ENCODE measurements at regions not wholly inside any gene's neighbourhood (a gene's known extent, or its start where the extent isn't known, plus 50 kb on each side); places are given as distances from the start of the nearest gene placed in this dataset.

DNA sequence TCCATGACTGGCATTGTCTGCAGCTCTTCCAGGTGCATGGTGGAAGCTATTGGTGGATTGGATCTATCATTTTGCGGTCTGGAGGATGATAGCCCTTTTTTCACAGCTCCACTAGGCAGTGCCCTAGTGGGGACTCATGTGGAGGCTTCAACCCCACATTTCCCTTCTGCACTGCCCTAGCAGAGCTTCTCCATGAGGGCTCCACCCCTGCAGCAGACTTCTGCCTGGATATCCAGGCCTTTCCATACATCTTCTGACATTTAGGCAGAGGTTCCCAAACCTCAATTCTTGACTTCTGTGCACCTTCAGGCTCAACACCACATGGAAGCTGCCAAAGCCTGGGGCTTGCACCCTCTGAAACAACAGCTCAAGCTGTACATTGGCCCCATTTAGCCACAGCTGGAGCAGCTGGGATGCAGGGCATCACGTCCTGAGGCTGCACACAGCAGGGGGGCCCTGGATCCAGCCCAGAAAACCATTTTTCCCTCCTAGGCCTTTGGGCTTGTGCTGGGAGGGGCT lies 800.2 kb upstream of the MIR17HG start:
- TF ChIP-seq, protein P1, sequence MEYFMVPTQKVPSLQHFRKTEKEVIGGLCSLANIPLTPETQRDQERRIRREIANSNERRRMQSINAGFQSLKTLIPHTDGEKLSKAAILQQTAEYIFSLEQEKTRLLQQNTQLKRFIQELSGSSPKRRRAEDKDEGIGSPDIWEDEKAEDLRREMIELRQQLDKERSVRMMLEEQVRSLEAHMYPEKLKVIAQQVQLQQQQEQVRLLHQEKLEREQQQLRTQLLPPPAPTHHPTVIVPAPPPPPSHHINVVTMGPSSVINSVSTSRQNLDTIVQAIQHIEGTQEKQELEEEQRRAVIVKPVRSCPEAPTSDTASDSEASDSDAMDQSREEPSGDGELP (CRISPR knock-in tag; IDR thresholded peaks at IDR 0.05; ENCODE audit: borderline replicate concordance): no peak
- no peak for TF ChIP-seq NFE2 (IDR thresholded peaks at IDR 0.05; ENCODE audit: low read depth)
- TF ChIP-seq, protein P2, sequence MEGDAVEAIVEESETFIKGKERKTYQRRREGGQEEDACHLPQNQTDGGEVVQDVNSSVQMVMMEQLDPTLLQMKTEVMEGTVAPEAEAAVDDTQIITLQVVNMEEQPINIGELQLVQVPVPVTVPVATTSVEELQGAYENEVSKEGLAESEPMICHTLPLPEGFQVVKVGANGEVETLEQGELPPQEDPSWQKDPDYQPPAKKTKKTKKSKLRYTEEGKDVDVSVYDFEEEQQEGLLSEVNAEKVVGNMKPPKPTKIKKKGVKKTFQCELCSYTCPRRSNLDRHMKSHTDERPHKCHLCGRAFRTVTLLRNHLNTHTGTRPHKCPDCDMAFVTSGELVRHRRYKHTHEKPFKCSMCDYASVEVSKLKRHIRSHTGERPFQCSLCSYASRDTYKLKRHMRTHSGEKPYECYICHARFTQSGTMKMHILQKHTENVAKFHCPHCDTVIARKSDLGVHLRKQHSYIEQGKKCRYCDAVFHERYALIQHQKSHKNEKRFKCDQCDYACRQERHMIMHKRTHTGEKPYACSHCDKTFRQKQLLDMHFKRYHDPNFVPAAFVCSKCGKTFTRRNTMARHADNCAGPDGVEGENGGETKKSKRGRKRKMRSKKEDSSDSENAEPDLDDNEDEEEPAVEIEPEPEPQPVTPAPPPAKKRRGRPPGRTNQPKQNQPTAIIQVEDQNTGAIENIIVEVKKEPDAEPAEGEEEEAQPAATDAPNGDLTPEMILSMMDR (IDR thresholded peaks at IDR 0.05 in 2 of 3, conservative IDR thresholded peaks at IDR 0.05 in 1 of 3; ENCODE audit: insufficient read depth in 2 of 3, low read depth in 1 of 3, low read length in 3 of 3): no peak
- TF ChIP-seq ZNF780A (CRISPR knock-in tag; IDR thresholded peaks at IDR 0.05): no peak
- no peak for TF ChIP-seq EZH2 (IDR thresholded peaks at IDR 0.05; ENCODE audit: borderline replicate concordance, low read depth, low read length)
- TF ChIP-seq, protein P3, sequence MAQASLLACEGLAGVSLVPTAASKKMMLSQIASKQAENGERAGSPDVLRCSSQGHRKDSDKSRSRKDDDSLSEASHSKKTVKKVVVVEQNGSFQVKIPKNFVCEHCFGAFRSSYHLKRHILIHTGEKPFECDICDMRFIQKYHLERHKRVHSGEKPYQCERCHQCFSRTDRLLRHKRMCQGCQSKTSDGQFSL (CRISPR knock-in tag; IDR thresholded peaks at IDR 0.05): no peak
- TF ChIP-seq, protein P3 (tag; IDR thresholded peaks at IDR 0.05): no peak
- TF ChIP-seq, protein P4, sequence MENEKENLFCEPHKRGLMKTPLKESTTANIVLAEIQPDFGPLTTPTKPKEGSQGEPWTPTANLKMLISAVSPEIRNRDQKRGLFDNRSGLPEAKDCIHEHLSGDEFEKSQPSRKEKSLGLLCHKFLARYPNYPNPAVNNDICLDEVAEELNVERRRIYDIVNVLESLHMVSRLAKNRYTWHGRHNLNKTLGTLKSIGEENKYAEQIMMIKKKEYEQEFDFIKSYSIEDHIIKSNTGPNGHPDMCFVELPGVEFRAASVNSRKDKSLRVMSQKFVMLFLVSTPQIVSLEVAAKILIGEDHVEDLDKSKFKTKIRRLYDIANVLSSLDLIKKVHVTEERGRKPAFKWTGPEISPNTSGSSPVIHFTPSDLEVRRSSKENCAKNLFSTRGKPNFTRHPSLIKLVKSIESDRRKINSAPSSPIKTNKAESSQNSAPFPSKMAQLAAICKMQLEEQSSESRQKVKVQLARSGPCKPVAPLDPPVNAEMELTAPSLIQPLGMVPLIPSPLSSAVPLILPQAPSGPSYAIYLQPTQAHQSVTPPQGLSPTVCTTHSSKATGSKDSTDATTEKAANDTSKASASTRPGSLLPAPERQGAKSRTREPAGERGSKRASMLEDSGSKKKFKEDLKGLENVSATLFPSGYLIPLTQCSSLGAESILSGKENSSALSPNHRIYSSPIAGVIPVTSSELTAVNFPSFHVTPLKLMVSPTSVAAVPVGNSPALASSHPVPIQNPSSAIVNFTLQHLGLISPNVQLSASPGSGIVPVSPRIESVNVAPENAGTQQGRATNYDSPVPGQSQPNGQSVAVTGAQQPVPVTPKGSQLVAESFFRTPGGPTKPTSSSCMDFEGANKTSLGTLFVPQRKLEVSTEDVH (IDR thresholded peaks at IDR 0.05; ENCODE audit: low read depth, partially characterized antibody): no peak
- no peak for TF ChIP-seq NFIC (IDR thresholded peaks at IDR 0.05)
- no peak for TF ChIP-seq ZNF146 (CRISPR knock-in tag; IDR thresholded peaks at IDR 0.05; ENCODE audit: unreplicated experiment)
- no peak for TF ChIP-seq RAD21 (CRISPR knock-in tag; conservative IDR thresholded peaks at IDR 0.05 in 1 of 2, IDR thresholded peaks at IDR 0.05 in 1 of 2)
- TF ChIP-seq CXXC5 (CRISPR knock-in tag; IDR thresholded peaks at IDR 0.05): no peak
- TF ChIP-seq, protein P5, sequence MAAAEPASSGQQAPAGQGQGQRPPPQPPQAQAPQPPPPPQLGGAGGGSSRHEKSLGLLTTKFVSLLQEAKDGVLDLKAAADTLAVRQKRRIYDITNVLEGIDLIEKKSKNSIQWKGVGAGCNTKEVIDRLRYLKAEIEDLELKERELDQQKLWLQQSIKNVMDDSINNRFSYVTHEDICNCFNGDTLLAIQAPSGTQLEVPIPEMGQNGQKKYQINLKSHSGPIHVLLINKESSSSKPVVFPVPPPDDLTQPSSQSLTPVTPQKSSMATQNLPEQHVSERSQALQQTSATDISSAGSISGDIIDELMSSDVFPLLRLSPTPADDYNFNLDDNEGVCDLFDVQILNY (CRISPR knock-in tag; IDR thresholded peaks at IDR 0.05): no peak

Measured in K562 (cell line).